ENCODE measurements at regions not wholly inside any gene's neighbourhood (a gene's known extent, or its start where the extent isn't known, plus 50 kb on each side); places are given as distances from the start of the nearest gene placed in this dataset.

DNA sequence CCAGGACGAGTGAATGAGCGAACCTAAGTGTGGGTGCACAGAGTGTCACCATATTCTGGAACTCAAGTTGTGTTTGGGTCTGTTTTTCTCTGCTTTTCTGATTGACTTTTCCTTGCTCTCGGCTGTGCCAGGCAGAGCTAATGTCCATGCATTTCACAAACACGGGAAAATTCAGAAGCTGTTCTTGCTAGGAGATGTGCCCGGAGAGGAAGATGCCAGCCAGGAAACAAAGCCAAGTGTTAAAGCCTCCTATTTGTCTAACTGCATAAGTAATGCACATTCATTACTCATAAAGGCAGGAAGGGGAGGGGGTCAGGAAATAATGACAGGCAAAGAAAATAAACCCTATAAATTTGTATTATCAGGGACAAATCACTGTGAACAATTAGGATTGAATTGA, 250.4 kb upstream of the SFSWAP start (continued):
- TF ChIP-seq, protein P1, sequence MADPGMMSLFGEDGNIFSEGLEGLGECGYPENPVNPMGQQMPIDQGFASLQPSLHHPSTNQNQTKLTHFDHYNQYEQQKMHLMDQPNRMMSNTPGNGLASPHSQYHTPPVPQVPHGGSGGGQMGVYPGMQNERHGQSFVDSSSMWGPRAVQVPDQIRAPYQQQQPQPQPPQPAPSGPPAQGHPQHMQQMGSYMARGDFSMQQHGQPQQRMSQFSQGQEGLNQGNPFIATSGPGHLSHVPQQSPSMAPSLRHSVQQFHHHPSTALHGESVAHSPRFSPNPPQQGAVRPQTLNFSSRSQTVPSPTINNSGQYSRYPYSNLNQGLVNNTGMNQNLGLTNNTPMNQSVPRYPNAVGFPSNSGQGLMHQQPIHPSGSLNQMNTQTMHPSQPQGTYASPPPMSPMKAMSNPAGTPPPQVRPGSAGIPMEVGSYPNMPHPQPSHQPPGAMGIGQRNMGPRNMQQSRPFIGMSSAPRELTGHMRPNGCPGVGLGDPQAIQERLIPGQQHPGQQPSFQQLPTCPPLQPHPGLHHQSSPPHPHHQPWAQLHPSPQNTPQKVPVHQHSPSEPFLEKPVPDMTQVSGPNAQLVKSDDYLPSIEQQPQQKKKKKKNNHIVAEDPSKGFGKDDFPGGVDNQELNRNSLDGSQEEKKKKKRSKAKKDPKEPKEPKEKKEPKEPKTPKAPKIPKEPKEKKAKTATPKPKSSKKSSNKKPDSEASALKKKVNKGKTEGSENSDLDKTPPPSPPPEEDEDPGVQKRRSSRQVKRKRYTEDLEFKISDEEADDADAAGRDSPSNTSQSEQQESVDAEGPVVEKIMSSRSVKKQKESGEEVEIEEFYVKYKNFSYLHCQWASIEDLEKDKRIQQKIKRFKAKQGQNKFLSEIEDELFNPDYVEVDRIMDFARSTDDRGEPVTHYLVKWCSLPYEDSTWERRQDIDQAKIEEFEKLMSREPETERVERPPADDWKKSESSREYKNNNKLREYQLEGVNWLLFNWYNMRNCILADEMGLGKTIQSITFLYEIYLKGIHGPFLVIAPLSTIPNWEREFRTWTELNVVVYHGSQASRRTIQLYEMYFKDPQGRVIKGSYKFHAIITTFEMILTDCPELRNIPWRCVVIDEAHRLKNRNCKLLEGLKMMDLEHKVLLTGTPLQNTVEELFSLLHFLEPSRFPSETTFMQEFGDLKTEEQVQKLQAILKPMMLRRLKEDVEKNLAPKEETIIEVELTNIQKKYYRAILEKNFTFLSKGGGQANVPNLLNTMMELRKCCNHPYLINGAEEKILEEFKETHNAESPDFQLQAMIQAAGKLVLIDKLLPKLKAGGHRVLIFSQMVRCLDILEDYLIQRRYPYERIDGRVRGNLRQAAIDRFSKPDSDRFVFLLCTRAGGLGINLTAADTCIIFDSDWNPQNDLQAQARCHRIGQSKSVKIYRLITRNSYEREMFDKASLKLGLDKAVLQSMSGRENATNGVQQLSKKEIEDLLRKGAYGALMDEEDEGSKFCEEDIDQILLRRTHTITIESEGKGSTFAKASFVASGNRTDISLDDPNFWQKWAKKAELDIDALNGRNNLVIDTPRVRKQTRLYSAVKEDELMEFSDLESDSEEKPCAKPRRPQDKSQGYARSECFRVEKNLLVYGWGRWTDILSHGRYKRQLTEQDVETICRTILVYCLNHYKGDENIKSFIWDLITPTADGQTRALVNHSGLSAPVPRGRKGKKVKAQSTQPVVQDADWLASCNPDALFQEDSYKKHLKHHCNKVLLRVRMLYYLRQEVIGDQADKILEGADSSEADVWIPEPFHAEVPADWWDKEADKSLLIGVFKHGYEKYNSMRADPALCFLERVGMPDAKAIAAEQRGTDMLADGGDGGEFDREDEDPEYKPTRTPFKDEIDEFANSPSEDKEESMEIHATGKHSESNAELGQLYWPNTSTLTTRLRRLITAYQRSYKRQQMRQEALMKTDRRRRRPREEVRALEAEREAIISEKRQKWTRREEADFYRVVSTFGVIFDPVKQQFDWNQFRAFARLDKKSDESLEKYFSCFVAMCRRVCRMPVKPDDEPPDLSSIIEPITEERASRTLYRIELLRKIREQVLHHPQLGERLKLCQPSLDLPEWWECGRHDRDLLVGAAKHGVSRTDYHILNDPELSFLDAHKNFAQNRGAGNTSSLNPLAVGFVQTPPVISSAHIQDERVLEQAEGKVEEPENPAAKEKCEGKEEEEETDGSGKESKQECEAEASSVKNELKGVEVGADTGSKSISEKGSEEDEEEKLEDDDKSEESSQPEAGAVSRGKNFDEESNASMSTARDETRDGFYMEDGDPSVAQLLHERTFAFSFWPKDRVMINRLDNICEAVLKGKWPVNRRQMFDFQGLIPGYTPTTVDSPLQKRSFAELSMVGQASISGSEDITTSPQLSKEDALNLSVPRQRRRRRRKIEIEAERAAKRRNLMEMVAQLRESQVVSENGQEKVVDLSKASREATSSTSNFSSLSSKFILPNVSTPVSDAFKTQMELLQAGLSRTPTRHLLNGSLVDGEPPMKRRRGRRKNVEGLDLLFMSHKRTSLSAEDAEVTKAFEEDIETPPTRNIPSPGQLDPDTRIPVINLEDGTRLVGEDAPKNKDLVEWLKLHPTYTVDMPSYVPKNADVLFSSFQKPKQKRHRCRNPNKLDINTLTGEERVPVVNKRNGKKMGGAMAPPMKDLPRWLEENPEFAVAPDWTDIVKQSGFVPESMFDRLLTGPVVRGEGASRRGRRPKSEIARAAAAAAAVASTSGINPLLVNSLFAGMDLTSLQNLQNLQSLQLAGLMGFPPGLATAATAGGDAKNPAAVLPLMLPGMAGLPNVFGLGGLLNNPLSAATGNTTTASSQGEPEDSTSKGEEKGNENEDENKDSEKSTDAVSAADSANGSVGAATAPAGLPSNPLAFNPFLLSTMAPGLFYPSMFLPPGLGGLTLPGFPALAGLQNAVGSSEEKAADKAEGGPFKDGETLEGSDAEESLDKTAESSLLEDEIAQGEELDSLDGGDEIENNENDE (IDR thresholded peaks at IDR 0.05; ENCODE audit: insufficient replicate concordance, low read length): no peak
- TF ChIP-seq MAFK (IDR thresholded peaks at IDR 0.05; ENCODE audit: low read depth, low read length) (no peak), RNF2 (IDR thresholded peaks at IDR 0.05; ENCODE audit: borderline replicate concordance, low read depth, low read length, missing control alignments, poor library complexity, severe bottlenecking) (no peak)
- TF ChIP-seq, protein P2, sequence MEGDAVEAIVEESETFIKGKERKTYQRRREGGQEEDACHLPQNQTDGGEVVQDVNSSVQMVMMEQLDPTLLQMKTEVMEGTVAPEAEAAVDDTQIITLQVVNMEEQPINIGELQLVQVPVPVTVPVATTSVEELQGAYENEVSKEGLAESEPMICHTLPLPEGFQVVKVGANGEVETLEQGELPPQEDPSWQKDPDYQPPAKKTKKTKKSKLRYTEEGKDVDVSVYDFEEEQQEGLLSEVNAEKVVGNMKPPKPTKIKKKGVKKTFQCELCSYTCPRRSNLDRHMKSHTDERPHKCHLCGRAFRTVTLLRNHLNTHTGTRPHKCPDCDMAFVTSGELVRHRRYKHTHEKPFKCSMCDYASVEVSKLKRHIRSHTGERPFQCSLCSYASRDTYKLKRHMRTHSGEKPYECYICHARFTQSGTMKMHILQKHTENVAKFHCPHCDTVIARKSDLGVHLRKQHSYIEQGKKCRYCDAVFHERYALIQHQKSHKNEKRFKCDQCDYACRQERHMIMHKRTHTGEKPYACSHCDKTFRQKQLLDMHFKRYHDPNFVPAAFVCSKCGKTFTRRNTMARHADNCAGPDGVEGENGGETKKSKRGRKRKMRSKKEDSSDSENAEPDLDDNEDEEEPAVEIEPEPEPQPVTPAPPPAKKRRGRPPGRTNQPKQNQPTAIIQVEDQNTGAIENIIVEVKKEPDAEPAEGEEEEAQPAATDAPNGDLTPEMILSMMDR (IDR thresholded peaks at IDR 0.05; ENCODE audit: control extremely low read depth in 1 of 3, insufficient read depth in 1 of 3, low read depth in 1 of 3, low read length in 3 of 3): no peak

All from H1 (cell line).